ENCODE measurements at regions not wholly inside any gene's neighbourhood (a gene's known extent, or its start where the extent isn't known, plus 50 kb on each side); places are given as distances from the start of the nearest gene placed in this dataset.

- H3K9ac ChIP-seq (replicated peaks in 1 of 4; ENCODE audit: extremely low read depth in 1 of 4, low read depth in 3 of 4, low read length in 3 of 4): no peak overlapping the region
- ChIA-PET CTCF (ENCODE audit: partially characterized antibody) (interaction anchor here (0.5 kb wide), 1 partner anchor 533 kb away, joined by 3 read pairs; no protein-coding TSS in a partner anchor), POLR2A (ENCODE audit: partially characterized antibody) (no interaction called here)
- H3K9me3 ChIP-seq (ENCODE audit: insufficient read depth in 2 of 2, low read depth in 1 of 2, low read length in 1 of 2): no peaks in the 10 kb centered on the region
- H3K36me3 ChIP-seq (ENCODE audit: control insufficient read depth in 2 of 4, insufficient read depth in 4 of 4, low read length in 3 of 4): no peaks in the 10 kb centered on the region
- no peaks in the 10 kb centered on the region for H4K20me1 ChIP-seq (replicated peaks in 1 of 2; ENCODE audit: control insufficient read depth in 1 of 2, insufficient read depth in 2 of 2, low read length in 2 of 2)
- no peak overlapping the region for H3K18ac ChIP-seq (ENCODE audit: extremely low read depth, low read length)
- no peak overlapping the region for H2BK20ac ChIP-seq (ENCODE audit: low read length)
- H4K5ac ChIP-seq (ENCODE audit: insufficient read length, low read depth, low read length): no peak overlapping the region
- H3K4me3 ChIP-seq (ENCODE audit: extremely low read depth in 1 of 4, insufficient read depth in 2 of 4, low read depth in 3 of 4, low read length in 4 of 4): no peak overlapping the region
- H3K4me1 ChIP-seq (replicated peaks in 1 of 4; ENCODE audit: control insufficient read depth in 3 of 4, insufficient read depth in 4 of 4, low read length in 3 of 4): no peaks in the 10 kb centered on the region
- H2AK5ac ChIP-seq (ENCODE audit: low read depth, low read length): no peak overlapping the region
- H4K91ac ChIP-seq (replicated peaks; ENCODE audit: insufficient read length, low read length): no peak overlapping the region
- H3K23me2 ChIP-seq (ENCODE audit: low read depth, low read length): no peaks in the 10 kb centered on the region; the same call in 1 of the 2 replicates
- H3K4ac ChIP-seq (replicated peaks; ENCODE audit: insufficient read length, low read depth, low read length): no peak overlapping the region
- H3K56ac ChIP-seq (replicated peaks; ENCODE audit: insufficient read length, low read depth, low read length): no peak overlapping the region
- no peak overlapping the region for H2BK12ac ChIP-seq (ENCODE audit: low read depth, low read length)
- H3K4me2 ChIP-seq (ENCODE audit: insufficient read depth in 1 of 2, low read depth in 2 of 2, low read length in 2 of 2): no peak overlapping the region
- no peak overlapping the region for H3K14ac ChIP-seq (ENCODE audit: insufficient read length)
- TF ChIP-seq BCL11A (IDR thresholded peaks at IDR 0.05; ENCODE audit: low read depth in 2 of 2, low read length in 2 of 2): no peak
- no peak for FAIRE-seq
- H3K79me2 ChIP-seq (ENCODE audit: control insufficient read depth in 1 of 2, insufficient read depth in 2 of 2, low read length in 2 of 2): no peaks in the 10 kb centered on the region
- no peak overlapping the region for H3K23ac ChIP-seq (ENCODE audit: insufficient read length)
- H3K27me3 ChIP-seq (replicated peaks in 1 of 4; ENCODE audit: control insufficient read depth in 3 of 4, extremely low read depth in 1 of 4, insufficient read depth in 3 of 4, low read length in 3 of 4): no peaks in the 10 kb centered on the region; a peak in 1 of 7 replicates
- no peak overlapping the region for H2AFZ ChIP-seq (ENCODE audit: low read length)
- 92% methylated on average over 4 of the region's 4 CpGs; no CpG with 5 or more reads in 1 of the 2 experiments for WGBS, 2 experiments (ENCODE audit: extremely low coverage in 1 of 2, insufficient coverage in 1 of 2, insufficient read length in 1 of 2, insufficient replicate concordance in 2 of 2, low coverage in 1 of 2, low lambda C conversion rate in 2 of 2, missing lambda C conversion rate in 1 of 2)
- no peak overlapping the region for H4K8ac ChIP-seq (ENCODE audit: extremely low read depth, insufficient read depth, low read length)
- DNase-seq (ENCODE audit: low read depth in 1 of 2, low spot score in 2 of 2): no peak
- no peak overlapping the region for H3K27ac ChIP-seq (ENCODE audit: low read depth, low read length)
- no peaks in the 10 kb centered on the region for H3K79me1 ChIP-seq (ENCODE audit: low read depth, low read length)
- no peak overlapping the region for H2BK5ac ChIP-seq (ENCODE audit: low read depth, low read length)
- H2BK120ac ChIP-seq (replicated peaks; ENCODE audit: low read depth, low read length): no peak overlapping the region
- H2BK15ac ChIP-seq (ENCODE audit: low read length): no peak overlapping the region
These were observed 278.7 kb upstream of the SOX2 start for GRCh38 chr3:181432992-181433391.
